Inflammatory macrophage treated with lipopolysaccharide for 4 hours (primary cell): ENCODE measurements at regions not wholly inside any gene's neighbourhood (a gene's known extent, or its start where the extent isn't known, plus 50 kb on each side); places are given as distances from the start of the nearest gene placed in this dataset.

ENCODE experiments used
- DNase-seq: peaks from one replicate; pipeline ENCODE4 v3.0.0-alpha.2; 2020

DNA sequence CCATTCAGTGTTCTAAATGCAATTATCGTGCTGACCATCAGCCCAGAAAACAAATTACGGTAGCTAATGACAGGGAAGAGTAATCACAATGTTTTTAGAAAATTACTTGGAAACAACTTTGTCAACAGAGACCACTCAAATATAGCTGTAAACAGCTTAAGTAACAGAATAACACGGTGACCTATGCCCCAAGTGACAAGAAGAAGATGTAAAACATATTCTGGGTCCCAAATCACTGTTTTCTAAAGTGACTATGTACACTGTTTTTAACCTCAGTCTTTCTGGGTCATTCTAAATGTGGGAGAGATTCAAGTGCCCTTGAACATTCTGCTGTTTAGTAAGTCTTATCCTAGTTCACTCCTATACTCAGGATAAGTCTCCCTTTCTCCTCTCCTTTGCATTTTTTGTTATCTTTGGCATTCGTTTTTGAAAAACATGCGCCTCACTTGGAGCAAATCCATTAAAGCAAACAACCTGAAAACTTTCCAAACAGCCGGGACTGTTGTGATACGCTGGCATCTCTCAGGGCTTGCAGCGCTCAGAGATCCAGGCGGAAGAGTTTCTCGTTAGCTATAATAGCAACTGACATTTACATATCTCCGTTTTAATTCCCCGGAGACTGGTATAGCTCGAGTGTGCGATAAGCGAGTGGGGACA is 114.5 kb upstream of the SOX4 start:
- DNase-seq, result no peak

DNA sequence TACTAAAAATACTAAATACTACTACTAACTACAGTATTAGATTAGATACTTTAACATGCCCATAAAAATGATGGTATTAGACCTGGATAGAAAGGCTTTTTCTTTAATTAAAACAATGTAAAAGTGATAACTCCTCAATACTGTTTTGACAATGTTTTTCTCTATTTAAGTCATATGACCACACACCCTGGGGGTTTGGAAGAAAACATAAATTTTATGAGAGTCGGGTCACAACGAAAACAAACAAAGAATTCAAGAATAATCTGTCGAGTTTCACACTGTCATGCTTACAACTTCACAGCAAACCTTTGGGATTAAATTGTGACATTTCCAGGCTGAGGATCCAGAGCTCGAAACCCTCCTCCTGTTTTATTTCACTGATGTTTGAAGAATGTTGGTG is 107.4 kb upstream of the SOX4 start:
- no peak for DNase-seq

DNA sequence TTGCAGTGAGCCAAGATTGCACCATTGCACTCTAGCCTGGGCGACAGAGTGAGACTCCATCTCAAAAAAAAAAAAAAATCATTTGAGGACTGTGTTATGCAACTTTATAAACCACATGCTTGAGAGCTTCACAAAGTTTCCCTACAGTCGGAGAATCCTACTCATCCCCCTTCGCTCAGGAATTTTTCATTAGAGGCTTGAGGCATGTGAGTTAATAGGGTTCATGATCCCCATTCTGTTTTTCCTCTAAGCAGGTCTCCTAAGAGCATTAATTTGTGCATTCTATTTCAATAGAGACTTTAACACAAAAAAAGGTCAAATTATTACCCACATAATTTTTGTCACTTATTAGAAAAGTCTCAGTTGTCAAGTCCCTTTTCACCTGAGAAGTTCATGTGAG is 103.7 kb upstream of the SOX4 start:
- no peak for DNase-seq

DNA sequence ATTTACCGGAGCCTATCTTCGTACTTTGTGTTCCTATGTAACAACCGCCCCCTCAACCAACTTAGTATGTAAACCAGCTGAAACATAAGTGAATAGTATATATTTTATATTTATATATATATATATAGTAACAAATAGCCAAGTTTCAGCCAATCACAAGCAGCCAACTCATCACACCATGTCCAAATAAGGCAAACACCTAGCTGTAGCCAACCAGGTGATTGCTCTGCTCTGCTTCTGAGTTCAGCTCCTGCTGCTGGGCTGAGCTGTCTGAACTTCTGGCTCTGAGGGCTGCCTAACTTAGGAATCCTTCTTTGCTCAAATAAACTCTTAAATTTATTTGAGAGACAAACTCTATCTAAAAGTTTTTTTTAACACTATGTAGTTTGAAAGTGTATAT is 101.6 kb upstream of the SOX4 start:
- DNase-seq, result no peak

DNA sequence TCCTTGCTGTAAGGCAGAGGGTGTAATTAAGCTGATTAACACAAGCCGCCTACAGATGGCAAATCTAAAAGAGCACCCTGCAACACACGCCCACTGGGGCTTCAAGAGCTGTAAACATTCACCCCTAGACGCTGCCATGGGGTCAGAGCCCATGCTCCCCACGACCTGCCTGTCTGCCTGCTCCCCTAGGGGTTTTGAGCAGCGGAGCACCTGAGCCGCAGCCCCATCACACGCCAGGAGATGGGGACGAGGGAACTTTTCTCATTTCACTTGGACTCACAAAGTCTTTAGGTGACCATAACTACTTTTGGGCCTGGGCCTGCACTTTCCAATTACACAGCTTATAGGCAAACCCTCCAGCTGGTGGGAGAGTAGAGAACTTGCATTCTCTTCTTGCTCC is 99.0 kb upstream of the SOX4 start:
- DNase-seq, result no peak

DNA sequence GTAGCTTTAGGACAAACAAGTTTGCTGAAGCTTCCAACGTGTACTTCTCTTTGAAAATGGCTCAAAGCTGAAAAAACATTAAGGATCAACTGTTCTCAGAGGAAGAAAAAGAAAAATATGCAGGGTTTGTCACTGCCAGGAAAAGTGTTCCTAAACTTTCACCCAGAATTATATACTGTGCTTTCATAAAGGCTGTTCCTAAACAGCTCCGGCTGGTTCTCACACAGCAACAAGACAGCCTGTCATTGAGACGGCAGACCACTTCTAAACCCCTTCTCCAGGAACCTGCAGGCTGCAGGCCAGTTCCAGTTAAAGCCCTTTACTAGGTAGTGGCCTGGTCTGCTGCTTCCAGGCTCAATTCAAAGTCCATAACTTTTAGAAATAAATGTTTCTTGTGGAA is 97.4 kb upstream of the SOX4 start:
- DNase-seq, result no peak

DNA sequence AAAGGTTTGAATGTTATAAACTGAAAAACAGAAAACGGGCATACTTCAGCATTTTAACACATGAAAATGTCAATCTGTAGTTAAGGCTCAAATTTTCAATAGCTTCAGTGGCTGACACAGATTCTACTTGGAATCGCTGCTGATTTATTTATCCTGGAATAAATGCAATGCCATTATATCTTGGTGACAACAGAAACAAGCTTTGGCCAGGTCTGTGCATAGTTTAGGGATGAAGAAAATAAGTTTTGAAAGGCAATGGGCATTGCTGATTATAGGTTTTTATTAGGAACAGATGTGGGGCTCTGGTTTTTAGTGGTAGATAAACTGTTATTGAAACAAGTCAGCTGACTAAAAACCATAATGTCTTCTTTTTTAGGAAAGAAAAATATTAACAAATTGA is 96.8 kb upstream of the SOX4 start:
- DNase-seq, result no peak

DNA sequence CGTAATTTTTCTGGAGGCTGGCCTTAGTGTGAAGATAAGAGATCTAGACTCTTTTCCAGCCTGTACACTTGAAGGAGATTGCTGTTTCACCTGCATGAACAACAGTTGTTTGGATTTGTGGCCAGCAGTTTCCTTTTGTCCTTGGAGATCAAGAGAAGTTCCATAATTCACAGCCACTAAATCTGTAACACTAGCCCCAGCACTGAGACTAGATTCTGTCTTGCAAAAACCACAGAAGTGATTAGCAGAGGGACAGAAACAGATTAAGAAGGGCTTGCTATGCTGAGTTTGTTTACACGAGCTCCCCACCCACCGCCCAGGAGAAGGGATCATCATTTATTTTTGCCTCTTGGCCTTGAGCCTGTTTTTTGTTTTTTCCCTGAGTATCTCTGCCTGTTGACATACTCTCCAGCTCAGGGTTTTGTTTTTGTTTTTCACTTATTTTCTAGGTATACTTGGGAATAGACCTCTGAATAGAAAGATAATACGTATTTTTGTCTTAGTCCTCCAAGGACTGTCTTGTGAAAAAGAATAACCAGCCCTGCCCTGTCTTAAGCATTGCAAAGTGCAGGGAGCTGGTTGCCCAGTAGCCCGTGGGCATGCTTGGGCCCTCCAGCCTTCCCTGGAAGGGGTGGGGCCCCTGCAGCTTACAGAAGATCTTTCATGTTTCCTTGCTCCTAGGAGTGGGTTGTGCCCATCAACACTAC is 93.1 kb upstream of the SOX4 start:
- no peak for DNase-seq

DNA sequence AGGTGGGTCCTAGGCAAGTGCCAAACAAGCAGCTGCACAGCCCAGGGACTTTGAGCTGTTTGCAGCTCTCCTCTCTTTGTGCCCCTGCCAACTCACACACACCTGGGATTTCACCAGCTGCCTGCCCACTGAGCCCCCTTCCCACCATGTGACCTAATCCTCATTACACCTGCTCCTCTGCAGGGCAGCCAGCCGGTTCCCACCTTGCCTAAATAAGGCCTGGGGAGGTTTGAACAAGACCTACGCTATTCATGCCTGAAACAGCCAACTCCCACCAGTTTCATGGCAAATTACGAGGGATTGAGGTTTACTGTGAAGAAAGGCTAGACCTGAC is 92.6 kb upstream of the SOX4 start:
- DNase-seq, result no peak

DNA sequence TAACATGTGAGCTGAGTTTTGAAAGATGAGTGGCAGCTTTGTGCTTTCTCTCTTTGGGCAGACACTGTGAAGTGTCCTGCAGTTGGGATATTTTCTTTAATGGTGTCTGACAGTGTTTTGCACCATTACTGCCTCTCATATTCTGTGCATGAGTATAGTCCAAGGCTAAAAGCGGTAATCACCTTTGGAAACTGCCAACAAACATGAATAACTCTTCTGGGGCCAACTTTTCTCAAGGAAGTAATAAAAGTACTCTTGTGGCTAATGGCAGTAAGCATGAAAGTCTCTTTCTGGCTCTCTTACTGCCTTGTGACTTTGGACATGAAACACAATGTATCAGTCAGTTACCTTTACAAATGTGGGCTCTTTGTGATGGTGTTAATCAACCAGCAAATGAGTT is 91.7 kb upstream of the SOX4 start:
- no peak for DNase-seq

DNA sequence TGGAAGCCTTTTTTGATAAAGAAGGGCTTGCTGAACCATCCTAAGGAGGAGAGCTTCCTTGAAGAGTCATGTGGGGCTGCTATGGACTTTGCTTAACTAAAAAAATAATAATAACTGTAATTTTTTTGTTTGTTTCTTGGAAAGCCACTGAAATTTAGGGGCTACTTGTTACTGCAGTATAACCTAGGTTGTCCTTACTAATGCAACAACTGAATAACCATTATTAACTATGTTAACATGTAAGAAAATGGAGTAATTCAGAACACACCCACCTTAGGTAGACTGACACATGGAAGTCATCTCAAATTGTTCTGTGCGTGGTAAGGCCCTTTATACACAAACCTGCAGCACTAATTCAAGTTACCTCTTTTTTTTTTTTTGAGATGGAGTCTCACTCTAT is 90.9 kb upstream of the SOX4 start:
- DNase-seq, result no peak

DNA sequence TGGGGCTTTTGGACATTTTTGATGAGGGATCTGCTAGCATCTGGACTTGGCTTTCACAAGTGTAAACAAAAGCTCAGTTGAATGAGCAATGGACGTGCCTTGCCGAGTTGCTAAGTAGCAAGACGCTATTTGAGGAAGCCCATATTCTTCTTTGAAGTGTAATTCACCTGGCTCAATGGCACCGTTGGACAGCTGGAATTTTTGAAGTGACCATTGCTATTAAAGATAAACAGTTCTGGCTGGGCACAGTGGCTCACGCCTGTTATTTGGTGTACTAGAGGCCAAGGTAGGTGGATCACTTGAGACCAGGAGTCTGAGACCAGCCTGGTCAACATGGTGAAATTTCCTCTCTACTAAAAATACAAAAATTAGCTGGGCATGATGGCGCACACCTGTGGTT is 88.8 kb upstream of the SOX4 start:
- DNase-seq, result no peak

DNA sequence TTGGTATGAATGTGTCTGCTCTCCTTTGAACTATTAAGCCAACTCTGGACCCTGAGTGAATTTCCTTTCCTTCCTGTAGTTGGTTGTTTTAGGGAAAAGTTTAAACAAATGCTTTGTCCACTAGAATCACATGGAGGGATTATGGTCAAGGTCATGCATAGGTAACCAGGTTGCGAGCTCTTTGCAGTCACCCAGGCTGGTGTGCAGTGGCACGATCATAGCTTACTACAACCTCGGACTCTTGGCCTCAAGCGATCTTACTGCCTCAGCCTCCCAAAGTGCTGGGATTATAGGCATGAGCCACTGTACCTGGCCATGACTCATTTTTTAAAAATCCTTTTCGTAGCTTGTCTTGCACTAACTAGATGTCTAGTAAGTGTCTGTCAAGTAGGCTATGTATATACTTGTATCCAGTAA is 88.0 kb upstream of the SOX4 start:
- no peak for DNase-seq

DNA sequence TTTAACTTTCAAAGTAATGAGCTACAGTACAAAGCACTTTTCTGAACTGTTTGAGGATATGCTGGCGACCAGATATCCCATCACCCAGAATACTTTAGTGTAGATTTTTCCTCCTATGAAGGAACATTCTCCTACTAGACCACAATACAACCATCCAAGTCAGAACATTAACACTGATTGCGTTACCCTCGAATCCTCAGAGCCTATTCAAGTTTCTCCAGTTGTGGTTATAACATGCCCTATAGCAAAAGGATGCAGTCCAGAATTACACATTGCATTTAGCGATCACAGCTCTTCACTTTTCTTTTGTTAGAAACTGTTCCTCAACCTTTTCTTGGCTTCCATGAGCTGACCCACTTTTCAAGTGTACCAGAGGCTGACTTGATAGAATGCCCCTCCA is 87.4 kb upstream of the SOX4 start:
- DNase-seq, result no peak

DNA sequence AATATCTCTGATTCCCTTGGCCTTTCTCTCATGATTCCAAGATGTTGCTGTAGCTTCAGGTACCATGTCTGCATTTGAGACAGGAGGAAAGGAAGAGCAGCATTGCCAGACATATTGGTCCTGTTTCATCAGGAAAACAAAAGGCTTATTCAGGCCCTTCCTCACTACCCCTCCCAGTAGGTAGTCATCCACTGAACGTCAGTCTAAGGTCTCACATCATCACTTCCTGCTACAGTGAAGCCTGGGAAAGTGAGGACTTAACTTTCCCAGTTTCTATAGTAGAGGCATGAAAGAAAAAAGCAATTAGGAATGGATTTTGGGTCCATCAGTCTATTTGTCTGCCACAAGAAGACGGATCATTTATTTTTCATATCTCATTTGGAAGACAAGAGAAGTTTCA is 85.7 kb upstream of the SOX4 start:
- DNase-seq, result no peak

DNA sequence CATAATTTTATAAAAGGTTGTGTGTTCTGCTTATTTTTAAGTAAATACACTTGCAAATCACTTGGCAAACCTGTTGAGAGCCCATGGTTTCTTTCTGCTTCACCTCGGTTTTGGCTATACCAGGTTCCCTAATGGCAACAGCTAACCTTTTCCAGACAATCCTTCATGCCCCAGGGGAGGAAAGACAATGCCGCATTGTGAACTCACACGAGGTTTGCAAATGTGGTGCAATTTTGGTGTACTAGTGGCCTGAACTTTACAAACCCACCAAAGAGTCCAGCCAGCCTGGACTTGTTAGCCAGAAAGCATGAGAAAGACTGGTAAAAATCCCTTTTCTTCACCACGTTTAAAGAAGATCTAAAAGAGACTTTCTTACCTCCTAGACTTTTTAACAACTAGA is 84.8 kb upstream of the SOX4 start:
- no peak for DNase-seq

DNA sequence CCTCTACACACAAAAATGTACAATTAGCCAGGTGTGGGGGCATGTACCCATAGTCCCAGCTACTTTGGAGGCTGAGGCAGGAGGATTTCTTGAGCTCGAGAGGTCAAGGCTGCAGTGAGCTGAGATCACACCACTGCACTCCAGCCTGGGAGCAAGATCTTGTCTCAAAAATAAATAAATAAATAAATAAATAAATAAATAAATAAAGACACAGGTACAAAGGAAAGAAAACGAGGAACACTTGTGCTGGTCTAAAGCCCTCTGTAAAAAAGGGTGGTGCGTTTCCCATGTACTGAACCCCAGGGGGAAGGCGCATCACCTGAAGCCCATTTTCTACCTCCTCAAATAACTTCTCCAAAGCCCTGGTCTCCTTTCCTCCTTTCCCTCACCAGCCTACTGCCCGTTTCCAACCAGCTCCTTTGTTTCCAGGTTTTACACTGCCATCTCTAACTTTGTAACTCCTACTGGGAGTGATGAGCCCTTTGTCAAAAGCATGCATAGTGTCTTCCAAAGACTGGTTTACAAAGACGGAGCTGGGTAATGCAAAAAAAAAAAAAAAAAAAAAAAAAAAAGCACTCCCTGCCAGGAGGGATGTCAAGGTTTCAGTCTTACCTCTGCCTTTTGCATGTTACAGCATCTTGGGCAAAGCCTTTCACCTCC is 81.5 kb upstream of the SOX4 start:
- DNase-seq, result no peak

DNA sequence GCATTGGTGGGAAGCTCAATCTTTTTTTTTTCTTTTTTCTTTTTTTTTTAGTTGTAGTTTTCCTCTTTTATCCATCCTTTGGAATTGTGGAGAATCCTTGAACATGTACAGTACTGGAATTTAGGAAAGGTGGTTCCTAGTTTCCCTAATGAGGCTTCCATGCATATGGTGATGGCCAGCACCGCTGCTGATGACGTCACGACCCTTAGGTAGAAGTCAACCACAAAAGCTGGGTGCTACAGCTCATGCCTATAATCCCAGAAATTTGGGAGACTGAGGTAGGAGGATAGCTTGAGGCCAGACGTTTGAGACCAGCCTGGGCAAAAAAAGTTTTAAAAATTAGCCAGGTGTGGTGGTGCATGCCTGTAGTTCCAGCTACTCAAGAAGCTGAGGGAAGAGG is 79.3 kb upstream of the SOX4 start:
- DNase-seq, result no peak

DNA sequence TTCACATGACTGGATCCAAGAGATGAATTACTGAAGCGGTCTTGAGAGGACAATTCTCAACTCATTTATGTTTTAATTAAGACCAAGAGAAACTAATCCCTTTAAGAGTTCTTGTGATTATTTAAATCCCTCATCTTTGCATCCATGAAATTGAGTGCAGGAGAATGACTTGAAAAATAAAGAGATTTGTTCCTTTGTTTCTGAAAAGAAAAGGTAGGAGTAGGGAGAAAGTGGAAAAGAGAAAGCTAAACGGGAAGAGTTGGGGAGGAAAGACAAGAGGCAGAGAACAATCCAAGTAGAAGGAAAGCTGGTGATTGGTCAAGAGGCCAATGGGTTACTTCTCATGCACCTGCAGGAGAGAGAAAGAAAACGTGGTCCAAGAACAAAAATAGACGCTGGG is 75.2 kb upstream of the SOX4 start:
- no peak for DNase-seq

DNA sequence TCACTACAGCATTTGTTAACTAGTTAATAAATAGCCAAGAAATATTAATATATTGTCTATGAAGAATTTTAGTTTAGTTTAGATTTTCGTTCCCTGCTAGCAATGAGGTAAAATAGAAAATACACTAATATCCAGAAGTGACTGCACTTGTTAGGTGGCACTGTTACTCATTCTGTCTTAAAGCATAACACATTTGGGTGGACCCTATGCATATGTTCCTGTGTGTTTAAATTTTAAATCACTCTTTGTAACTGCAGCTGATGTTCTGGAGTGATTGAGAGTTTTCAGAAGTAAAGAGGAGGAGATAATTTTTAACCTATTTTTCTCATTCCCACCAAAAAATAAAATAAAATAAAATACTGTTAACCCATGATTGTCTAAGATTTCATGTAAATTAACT is 73.9 kb upstream of the SOX4 start:
- DNase-seq, result no peak

DNA sequence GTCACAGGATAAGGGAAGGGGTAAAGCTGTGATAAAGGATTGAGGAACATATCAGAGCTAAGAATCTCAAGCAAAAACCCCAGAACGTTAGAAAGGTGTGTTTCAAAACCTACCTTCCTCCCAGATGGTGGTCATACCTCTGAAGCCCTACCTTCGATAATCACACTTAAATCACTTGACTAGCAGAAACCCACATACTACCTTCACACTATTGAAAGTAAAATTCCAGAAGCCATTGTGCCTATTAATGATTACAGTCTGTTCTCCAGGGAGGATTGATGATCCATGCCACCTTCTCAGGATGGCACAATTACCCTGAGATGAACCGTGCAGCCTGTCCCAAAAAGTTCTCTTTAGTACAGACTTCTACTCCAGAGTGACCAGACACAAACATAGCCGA is 72.3 kb upstream of the SOX4 start:
- DNase-seq, result no peak

DNA sequence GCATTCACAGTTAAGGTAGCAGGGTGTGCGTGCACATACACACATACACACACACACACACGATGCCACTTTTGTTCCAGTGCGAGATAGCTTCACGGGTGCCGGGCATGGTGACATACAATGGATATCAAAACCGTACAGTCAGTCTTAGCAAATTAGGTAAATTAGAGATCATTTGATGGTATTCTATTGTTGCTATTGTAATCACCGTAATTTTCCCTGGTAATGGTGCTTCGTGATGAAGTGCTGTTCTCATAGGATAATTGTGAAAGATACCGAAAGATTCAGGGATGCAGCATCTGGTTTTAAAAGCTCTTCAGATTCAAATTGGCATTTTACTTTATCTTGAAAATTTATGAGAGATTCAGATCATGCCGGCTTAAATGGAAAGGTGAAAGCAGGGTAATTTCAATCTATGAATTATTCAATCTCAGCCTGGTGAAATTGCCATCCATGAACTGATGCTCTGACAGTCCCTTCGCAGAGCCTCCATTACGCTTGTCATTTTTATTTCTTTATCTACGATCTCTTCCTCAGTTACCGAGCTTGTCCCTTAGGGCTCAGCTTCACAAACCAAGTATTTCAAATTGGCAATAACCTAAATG is 71.3 kb upstream of the SOX4 start:
- no peak for DNase-seq

DNA sequence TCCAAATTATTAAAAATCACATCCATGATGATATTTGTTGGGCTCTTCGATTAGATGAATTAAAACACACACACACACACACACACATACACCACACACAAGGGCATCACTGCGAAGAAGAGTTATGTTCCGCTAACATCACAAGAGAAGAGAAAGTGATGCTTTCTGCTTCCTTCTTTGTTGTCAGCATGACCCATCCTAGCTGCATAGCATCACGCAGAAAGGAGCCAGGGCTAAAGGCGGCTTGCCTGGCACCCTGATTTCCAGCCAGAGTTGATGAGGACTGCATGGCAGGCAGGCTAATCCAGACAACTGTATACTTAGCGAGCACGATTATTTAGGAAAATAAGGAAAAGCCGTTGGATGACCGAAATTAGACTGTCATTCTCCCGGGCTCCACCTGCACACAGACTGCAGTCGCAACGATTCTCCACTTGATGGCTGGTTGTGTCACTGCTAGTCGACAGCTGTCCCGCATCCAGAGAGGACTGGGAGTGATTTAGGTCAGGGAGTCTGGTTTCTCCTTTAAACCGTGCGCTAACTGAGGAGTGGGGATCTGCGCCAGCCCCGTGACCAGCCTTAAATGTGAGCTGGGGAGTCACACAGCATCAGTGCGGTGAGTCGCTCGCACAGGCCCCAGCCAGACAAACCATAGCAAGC is 70.6 kb upstream of the SOX4 start:
- no peak for DNase-seq

DNA sequence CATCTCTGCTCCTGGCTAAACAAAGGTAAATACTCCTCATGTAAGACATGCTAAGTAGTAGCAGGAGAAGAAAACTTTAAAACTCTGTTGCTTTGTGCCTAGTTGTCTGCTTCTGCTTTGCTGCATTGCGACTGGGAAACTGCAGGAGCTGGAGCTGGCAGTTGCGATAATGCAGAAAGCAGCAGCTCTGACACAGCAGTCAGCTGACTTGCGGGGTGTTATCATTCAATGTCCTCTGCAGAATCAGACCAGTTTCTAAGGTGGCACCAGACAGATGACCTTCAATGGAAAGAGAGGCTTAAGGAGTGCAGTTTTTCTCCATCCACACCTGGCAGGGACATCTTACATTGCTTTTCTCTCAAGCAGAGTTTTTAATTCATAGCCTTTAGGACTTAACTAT is 69.9 kb upstream of the SOX4 start:
- DNase-seq, result no peak
